T47D (cell line): ENCODE measurements at regions not wholly inside any gene's neighbourhood (a gene's known extent, or its start where the extent isn't known, plus 50 kb on each side); places are given as distances from the start of the nearest gene placed in this dataset.

Source experiments
- DNase-seq, 2 experiments: peaks; one replicate each; pipeline versions ENCODE4 v3.0.0 to v3.0.0-alpha.2; 2011 to 2012; ENCODE audit warnings: low read depth in 1 of 2, low spot score in 1 of 2
- JUND ChIP-seq: IDR thresholded peaks from 2 replicates; pipeline ENCODE4 v1.6.1; 2012; ENCODE audit warnings: low read depth
- in situ Hi-C: cut with HindIII; loops from 2 replicates; pipeline ENCODE4 v1.10.0; 2016; ENCODE audit warnings: low sequenced_read_pairs, low pct_unique_long_range_greater_than_20kb

- in situ Hi-C loops: no loop called here
- no peak for TF ChIP-seq JUND
Measured at GRCh38 chr14:53783256-53783655, 173.4 kb downstream of the BMP4 start.

DNA sequence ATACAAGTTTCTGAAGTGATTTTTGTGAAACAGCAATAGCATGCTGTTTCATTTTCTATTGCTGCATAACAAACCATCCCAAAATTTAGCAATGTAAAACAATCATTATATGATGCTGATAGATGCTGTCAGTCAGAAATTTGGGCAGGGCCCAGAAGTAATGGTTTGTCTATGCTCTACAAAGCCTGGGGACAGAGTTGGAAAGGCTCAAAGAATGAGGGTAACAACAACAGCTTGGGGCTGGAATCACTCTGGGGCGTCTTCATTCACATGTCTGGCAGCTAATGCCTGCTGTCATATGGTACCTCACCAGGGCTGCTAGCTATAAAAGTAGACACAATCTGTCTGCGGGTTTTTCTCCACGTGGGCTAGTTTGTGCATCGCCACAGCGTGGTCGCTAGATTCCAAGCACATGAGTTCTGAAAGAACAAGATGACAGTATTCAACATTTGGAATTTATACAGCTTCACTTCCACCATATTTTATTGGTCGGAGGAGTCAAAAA is 176.5 kb downstream of the BMP4 start:
- no peak for TF ChIP-seq JUND
- DNase-seq: no peak
- in situ Hi-C loops: no loop called here

More at GRCh38 chr14:53783256-53783655, 173.4 kb downstream of the BMP4 start:
- DNase-seq: no peak

DNA sequence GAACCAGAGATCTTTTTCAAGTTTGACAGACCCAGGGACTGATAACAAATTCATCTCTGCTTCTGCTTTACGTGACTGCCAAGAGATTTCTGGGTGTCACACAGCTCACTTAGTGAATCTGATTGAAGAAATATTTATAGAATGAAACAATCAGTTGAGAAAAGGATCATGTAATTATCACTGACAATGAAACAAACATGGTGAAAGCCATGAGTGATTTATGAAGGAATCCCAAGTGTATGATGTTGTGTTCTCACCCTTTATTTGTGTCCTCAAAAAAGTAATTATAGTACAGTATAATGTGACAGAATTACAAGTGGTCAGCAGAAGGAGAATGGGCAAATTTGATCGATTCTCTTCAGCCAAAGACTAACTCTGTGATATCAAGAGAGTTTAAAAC is 177.3 kb downstream of the BMP4 start:
- DNase-seq: no peak
- TF ChIP-seq JUND: no peak
- in situ Hi-C loops: no loop called here

DNA sequence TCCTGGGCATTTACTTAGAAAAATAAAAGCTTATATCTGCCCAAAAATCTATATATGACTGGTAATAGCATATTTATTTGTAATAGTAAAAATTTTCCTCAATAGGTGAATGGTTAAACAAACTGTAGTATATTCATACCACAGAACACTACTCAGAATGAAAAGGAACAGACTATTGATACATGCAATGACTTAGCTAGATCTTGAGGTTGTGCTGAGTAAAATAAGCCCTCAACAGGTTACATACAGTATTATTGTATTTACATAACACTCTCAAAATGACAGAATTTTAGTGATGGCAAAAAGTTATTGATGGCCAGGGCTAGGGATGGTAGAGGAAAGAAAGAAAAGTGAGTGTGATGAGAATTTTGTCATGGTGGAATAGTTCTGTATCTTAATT is 178.4 kb downstream of the BMP4 start:
- no peak for TF ChIP-seq JUND
- in situ Hi-C loops: no loop called here
- DNase-seq: no peak

DNA sequence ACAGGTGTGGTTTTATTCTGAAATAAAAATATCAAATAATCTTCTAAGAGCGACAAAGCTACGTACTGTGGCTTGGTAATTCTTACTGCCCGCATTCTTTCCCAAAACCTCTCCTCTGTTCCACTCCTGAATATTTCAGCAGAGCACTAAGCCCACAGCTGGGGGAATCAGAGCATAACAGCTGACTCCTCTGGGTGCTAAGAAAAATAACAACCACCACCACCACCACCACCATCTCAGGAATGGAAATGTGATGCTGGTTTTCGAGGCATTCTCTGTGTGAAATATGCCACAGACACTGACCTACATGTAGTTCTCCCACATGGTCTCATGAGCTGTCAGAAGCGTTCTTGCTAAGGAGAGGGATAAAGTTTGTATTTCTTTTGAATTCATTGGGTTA is 183.7 kb downstream of the BMP4 start:
- no peak for DNase-seq
- TF ChIP-seq JUND: no peak
- in situ Hi-C loops: no loop called here

DNA sequence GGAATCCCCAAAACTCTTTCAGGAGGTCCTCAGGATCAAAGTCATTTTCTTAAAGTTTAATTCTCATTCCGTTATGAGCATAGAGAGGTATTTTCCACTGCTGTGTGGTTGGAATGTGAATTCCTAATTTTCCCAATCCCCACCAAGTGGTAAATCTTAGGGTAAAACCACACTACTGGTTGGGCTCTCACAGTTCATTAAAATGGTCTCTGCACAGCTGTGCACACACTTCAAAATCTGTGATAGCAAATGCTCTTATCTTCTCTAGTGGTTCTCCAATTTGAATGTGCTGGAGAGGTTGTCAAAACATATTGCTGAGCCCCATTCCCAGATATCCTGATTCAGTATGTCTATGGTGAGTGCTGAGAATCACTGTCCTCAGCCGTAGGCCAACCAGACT is 189.1 kb downstream of the BMP4 start:
- TF ChIP-seq JUND: no peak
- in situ Hi-C loops: no loop called here
- DNase-seq: no peak

DNA sequence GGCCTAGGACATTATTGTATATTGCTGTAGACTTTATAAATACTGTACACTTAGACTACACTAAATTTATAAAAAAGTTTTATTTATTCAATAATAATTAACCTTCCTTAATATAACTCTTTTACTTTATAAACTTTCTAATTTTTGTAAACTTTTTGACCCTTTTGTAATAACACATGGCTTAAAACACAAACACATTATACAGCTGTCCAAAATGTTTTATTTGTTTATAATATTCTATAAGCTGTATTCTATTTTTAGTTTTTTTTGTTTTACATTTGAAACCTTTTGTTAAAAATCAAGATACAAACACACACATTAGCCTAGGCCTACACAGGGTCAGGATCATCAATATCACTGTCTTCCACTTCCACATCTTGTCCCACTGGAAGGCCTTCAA is 190.0 kb downstream of the BMP4 start:
- no peak for TF ChIP-seq JUND
- no peak for DNase-seq
- in situ Hi-C loops: no loop called here

DNA sequence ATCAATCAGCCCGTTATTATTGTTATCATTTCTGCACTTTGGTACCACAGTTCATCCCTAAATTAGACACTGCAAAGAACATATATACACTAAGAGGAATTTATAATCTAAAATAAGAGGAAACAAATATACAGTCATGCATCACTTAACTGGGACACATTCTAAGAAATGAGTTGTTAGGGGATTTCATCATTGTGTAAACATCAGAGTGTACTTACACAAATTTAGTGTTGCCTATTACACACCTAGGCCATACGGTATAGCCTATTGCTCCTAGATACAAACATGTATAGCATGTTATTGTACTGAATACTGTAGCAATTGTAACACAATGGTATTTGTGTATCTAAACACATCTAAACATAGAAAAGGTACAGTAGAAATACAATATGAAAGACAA is 190.5 kb downstream of the BMP4 start:
- in situ Hi-C loops: no loop called here
- no peak for DNase-seq
- no peak for TF ChIP-seq JUND

DNA sequence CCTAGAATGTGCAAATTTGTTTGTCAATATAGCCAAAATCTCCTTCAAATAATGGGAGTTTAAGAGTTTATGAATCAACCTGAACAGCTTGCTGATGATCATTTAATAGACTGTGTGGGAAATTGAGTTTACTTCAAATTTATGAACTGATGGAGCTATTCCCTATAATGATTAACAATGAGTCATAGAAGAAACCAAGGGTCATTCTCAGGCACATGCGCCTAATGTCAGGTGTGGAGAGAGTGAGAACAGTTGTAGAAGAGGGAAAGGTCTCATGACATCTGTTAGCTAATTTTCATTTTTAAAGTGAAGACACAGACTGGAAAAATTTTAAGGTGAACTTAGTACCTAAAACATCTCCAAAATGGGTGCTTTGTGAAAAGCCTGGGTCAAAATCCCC is 191.8 kb downstream of the BMP4 start:
- DNase-seq: no peak
- in situ Hi-C loops: no loop called here
- no peak for TF ChIP-seq JUND

DNA sequence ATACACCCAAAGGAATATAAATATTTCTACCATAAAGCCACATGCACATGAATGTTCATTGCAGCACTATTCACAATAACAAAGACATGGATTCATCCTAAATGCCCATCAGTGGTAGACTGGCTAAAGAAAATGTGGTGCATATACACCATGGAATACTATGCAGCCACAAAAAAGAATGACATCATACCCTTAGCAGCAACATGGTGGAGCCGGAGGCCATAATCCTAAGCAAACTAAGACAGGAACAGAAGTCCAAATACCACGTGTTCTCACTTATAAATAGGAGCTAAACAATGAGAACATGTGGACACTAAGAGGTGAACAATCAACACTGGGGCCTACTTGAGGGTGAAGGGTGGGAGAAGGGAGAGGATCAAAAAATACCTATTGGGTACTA is 198.5 kb downstream of the BMP4 start:
- in situ Hi-C loops: no loop called here
- no peak for TF ChIP-seq JUND
- no peak for DNase-seq

- no peak for DNase-seq
- no peak for TF ChIP-seq JUND
- in situ Hi-C loops: no loop called here
Measured at GRCh38 chr14:53757732-53758131, 198.9 kb downstream of the BMP4 start.

DNA sequence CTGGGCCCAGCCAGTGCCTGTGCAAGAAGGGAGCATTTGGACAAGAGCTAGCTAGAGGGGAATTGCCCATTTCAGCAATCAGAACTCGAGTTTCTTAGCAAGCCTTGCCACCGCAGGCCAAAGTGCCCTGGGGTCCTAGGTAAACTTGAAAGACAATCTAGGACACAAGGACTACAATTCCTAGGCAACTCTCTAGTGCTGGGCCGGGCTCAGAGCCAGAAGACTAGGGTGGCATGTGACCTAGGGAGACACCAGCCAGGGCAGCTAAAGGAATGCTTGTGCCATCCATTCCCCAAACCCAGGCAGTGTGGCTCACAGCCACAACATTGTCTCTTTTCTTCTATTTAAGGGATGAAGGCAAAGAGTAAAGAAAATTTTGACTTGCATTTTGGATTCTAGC is 205.0 kb downstream of the BMP4 start:
- no peak for DNase-seq
- no peak for TF ChIP-seq JUND
- in situ Hi-C loops: no loop called here

DNA sequence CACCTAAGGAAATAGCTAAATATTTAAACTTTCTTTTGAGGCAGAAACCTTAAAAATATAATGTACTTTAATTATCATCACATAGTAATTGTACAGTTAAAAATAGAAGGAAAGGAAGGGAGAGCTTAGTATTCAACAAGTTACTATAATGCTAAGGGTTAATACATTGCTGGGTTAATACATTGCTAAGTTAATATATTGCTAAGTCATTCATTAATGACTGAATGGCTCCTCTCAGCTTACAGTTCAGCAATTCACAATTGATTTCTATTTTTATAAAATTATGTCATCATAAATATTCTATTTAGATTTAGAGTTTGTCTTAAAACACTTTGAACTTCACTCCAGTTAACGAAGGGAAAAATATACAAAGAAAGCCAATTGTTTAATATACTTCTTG is 207.9 kb downstream of the BMP4 start:
- in situ Hi-C loops: no loop called here
- no peak for DNase-seq
- TF ChIP-seq JUND: no peak

DNA sequence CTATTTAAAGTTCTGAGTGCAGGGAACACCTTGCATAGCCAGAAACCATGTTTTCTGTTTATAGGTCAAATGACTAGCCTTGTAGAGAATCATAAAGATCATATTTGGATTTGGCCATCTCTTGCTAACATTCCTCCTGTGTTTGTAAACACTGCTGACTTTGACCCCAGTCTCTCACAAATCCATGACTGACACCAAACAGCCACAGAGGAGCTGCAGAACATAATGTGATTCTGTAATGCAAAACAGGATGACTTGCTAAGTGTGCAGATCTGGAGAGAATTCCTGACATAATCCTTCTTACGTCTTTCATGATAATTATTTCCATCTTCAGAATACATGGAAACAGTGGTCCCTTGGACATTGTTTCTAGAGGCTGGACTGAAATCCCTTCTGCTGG is 211.8 kb downstream of the BMP4 start:
- no peak for DNase-seq
- in situ Hi-C loops: no loop called here
- TF ChIP-seq JUND: no peak

- no peak for DNase-seq
- in situ Hi-C loops: no loop called here
- TF ChIP-seq JUND: no peak
Measured at GRCh38 chr14:53743371-53743770, 213.3 kb downstream of the BMP4 start.
